Ishikawa (cell line): ENCODE measurements at regions not wholly inside any gene's neighbourhood (a gene's known extent, or its start where the extent isn't known, plus 50 kb on each side); places are given as distances from the start of the nearest gene placed in this dataset.

Source experiments
- CEBPB ChIP-seq: IDR thresholded peaks from 2 replicates; pipeline ENCODE4 v1.6.1; 2012
- CREB1 ChIP-seq: IDR thresholded peaks from 2 replicates; pipeline ENCODE4 v1.6.1; 2012; ENCODE audit warnings: low read depth
- EGR1 ChIP-seq: IDR thresholded peaks from 2 replicates; pipeline ENCODE4 v1.6.1; 2012
- EP300 ChIP-seq: IDR thresholded peaks from 2 replicates; pipeline ENCODE4 v1.6.1; 2012; ENCODE audit warnings: borderline replicate concordance
- FOXM1 ChIP-seq: IDR thresholded peaks from 2 replicates; pipeline ENCODE4 v1.6.1; 2012; ENCODE audit warnings: low read depth, borderline replicate concordance
- NFIC ChIP-seq: IDR thresholded peaks from 2 replicates; pipeline ENCODE4 v1.6.1; 2012
- RAD21 ChIP-seq: IDR thresholded peaks from 2 replicates; pipeline ENCODE4 v1.6.1; 2012; ENCODE audit warnings: low read depth
- TAF1 ChIP-seq: IDR thresholded peaks from 2 replicates; pipeline ENCODE4 v1.6.1; 2012; ENCODE audit warnings: low read depth, mild to moderate bottlenecking
- TCF12 ChIP-seq: IDR thresholded peaks from 2 replicates; pipeline ENCODE4 v1.6.1; 2012; ENCODE audit warnings: low read depth
- TEAD4 ChIP-seq: IDR thresholded peaks from 2 replicates; pipeline ENCODE4 v1.6.1; 2012
- YY1 ChIP-seq: IDR thresholded peaks from 2 replicates; pipeline ENCODE4 v1.6.1; 2012; ENCODE audit warnings: low read depth
- TF ChIP-seq, protein P1 (sequence below): IDR thresholded peaks from 2 replicates; pipeline ENCODE4 v1.6.1; 2012
- TF ChIP-seq, protein P2 (sequence below): IDR thresholded peaks from 2 replicates; pipeline ENCODE4 v1.6.1; 2012; ENCODE audit warnings: low read depth, mild to moderate bottlenecking
- TF ChIP-seq, protein P3 (sequence below): IDR thresholded peaks from 2 replicates; pipeline ENCODE4 v1.6.1; 2012

- TF ChIP-seq FOXM1: no peak
- no peak for TF ChIP-seq EP300
- TF ChIP-seq RAD21: no peak
- no peak for TF ChIP-seq EGR1
- no peak for TF ChIP-seq CREB1
- TF ChIP-seq, protein P1, sequence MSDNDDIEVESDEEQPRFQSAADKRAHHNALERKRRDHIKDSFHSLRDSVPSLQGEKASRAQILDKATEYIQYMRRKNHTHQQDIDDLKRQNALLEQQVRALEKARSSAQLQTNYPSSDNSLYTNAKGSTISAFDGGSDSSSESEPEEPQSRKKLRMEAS: no peak
Observed at GRCh38 chr19:31120952-31121351, 228.3 kb downstream of the TSHZ3 start.

GRCh38 chr19:31119951-31120690, 229.1 kb downstream of the TSHZ3 start:
- TF ChIP-seq CEBPB (no peak), TEAD4 (no peak), EP300 (no peak), CREB1 (no peak), FOXM1 (no peak), YY1 (no peak), NFIC (no peak), TAF1 (no peak)
- TF ChIP-seq, protein P2, sequence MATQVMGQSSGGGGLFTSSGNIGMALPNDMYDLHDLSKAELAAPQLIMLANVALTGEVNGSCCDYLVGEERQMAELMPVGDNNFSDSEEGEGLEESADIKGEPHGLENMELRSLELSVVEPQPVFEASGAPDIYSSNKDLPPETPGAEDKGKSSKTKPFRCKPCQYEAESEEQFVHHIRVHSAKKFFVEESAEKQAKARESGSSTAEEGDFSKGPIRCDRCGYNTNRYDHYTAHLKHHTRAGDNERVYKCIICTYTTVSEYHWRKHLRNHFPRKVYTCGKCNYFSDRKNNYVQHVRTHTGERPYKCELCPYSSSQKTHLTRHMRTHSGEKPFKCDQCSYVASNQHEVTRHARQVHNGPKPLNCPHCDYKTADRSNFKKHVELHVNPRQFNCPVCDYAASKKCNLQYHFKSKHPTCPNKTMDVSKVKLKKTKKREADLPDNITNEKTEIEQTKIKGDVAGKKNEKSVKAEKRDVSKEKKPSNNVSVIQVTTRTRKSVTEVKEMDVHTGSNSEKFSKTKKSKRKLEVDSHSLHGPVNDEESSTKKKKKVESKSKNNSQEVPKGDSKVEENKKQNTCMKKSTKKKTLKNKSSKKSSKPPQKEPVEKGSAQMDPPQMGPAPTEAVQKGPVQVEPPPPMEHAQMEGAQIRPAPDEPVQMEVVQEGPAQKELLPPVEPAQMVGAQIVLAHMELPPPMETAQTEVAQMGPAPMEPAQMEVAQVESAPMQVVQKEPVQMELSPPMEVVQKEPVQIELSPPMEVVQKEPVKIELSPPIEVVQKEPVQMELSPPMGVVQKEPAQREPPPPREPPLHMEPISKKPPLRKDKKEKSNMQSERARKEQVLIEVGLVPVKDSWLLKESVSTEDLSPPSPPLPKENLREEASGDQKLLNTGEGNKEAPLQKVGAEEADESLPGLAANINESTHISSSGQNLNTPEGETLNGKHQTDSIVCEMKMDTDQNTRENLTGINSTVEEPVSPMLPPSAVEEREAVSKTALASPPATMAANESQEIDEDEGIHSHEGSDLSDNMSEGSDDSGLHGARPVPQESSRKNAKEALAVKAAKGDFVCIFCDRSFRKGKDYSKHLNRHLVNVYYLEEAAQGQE: no peak
- TF ChIP-seq, protein P3, sequence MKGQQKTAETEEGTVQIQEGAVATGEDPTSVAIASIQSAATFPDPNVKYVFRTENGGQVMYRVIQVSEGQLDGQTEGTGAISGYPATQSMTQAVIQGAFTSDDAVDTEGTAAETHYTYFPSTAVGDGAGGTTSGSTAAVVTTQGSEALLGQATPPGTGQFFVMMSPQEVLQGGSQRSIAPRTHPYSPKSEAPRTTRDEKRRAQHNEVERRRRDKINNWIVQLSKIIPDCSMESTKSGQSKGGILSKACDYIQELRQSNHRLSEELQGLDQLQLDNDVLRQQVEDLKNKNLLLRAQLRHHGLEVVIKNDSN: no peak
- TF ChIP-seq, protein P1: no peak

- TF ChIP-seq TCF12 (no peak), EP300 (no peak), RAD21 (no peak), FOXM1 (no peak), TAF1 (no peak), TEAD4 (no peak)
- TF ChIP-seq, protein P2: no peak
- TF ChIP-seq, protein P1: no peak
Observed at GRCh38 chr19:31118986-31119385, 230.2 kb downstream of the TSHZ3 start.

DNA sequence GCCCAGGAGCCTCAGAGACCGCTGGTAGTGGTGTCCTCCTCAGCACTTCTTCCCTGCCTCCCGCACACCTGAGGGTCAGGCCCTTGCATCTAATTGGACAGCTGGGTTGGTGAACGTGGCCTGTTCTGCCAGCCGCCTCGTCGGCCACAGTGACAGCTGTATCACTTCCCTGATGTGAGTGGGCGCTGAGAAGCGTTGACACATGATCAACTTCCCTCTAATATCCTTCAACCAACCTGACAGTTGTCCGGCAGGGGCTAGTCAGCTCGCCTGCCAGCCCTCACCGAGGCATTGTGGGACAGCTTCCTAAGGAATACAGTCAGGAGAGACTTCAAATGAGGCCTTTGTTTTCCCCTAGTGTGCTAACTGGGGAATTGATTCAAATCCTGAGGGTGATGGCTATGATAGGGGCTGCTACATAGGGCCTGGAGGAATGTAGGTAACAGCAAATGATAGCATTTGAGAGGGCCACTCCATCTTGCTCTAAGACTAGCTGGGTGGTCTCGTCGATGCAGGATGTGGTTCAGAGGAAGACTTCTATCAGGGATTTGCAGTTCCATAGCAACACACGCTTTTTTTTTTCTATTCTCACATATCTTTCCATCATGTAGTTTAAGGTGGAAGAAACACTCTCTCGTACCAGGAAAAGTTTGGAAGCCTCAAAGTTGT, 230.8 kb downstream of the TSHZ3 start:
- TF ChIP-seq, protein P2: no peak
- TF ChIP-seq TCF12: no peak
- no peak for TF ChIP-seq NFIC
- no peak for TF ChIP-seq EP300
- TF ChIP-seq, protein P1: no peak
- TF ChIP-seq, protein P3: no peak
